ENCODE measurements at regions not wholly inside any gene's neighbourhood (a gene's known extent, or its start where the extent isn't known, plus 50 kb on each side); places are given as distances from the start of the nearest gene placed in this dataset.

DNA sequence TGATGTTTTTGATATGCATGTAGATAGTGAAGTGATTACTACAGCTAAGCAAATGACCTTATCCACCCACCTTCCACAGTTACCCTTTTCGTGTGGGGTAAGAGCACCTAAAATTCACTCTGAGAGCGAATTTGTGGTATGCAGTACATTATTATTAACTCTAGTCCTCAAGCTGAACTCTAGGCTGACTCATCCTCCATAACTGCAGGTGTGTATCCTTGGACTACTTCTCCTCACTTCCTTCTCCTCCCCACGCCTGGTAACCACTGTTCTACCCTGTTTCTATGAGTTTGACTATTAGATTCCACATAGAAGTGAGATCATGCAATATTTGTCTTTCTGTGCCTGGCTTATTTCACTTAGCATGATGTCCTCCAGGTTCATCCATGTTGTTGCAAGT lies 484.6 kb downstream of the GATA3 start:
- DNase-seq (ENCODE audit: low read depth in 2 of 2), result no peak

GRCh38 chr10:8543361-8544056 lies 489.0 kb downstream of the GATA3 start:
- no peak for DNase-seq (ENCODE audit: low read depth in 2 of 2)

DNA sequence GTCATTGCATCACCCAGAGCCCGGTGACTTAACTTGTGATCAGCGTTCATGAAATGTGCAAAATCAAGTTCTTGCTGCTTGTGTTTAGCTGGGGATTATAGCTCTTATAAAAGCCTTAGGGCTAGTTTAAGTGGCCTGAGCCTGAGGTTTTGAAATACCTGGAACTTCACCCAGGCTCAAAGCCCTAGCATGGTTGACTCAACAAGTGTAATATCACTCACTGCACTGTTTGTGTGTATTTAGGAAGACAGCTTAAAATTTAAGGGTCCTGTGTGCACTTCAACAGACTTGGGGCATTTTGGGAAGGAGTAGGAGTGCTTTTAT lies 489.5 kb downstream of the GATA3 start:
- DNase-seq (ENCODE audit: low read depth in 2 of 2), result no peak

DNA sequence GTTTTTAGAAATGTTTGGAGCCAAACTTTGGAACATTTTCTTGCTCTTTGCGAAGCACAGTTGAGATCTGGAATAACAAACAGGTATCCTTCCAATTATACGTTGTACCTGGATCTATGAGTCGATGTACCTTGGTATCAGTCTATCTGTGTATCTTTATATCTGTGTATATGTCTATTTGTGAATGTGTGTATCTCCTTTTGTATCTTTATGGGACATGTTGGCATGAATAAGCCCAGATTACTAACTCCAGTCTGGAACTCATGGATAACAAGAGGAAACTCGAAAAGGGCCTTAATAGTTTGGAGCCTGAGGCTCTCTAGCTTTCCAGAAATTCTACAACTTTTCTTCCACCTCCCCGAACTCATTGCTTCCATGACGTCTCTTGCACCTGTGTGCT lies 490.0 kb downstream of the GATA3 start:
- no peak for DNase-seq (ENCODE audit: low read depth in 2 of 2)

DNA sequence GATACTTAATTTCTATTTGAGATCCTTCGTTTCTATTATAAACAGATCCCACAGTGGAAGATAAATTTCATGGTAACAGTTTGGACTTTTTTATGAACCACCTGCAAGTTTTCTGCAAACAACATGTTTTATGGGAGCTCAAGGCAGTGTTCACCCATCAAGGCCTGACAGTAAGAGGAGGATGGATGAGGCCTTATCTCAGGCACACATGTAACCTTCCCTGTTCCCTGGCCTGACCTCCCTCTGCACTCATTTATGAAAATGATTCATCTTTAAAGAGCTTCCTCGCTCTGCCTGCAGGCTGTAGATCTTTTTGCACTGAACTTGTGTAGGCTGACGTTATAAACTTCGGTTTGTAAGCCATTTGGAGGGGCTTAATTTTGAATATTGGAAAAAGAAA lies 500.1 kb downstream of the GATA3 start:
- no peak for DNase-seq (ENCODE audit: low read depth in 2 of 2)

DNA sequence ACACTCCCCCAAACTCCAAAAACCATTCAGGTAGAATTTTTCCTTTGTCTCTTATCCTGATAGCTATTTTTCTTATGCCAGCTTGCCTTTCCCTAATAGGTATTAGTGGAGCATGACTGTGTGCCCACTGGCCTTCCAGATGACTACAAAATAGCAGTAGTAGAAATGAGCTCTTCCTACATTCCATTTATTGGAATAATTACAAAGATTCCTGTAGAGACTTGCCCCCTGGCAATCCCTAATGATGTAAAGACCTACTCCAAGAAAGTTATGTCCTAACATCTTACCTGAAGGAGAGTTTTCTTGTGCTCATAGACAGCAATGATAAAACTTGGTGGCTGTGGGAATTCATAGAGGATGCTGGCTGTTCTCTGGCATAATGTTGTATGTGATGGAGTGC lies 501.8 kb downstream of the GATA3 start:
- no peak for DNase-seq (ENCODE audit: low read depth in 2 of 2)

DNA sequence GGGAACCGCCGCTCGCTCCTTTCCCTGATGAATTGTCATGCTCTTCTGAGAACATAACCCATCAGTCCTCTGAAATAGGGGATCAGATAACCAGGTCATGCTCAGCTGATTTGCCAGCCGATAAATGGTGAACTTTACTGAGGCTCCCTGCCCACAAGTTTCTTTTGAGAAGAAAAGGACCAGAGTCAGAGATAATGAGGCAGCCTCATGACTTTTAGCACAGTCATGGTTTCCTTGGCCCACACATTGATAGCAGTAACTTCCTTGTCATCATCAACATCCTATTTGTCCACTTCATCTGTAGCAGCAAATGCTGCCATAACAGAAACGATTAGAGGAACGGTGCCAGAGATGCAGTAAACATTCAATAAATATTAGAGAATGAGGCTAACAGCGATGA lies 509.0 kb downstream of the GATA3 start:
- no peak for DNase-seq (ENCODE audit: low read depth in 2 of 2)

GRCh38 chr10:8566737-8567136 lies 512.2 kb downstream of the GATA3 start:
- DNase-seq (ENCODE audit: low read depth in 2 of 2), result no peak

GRCh38 chr10:8568401-8568800 lies 513.9 kb downstream of the GATA3 start:
- no peak for DNase-seq (ENCODE audit: low read depth in 2 of 2)

DNA sequence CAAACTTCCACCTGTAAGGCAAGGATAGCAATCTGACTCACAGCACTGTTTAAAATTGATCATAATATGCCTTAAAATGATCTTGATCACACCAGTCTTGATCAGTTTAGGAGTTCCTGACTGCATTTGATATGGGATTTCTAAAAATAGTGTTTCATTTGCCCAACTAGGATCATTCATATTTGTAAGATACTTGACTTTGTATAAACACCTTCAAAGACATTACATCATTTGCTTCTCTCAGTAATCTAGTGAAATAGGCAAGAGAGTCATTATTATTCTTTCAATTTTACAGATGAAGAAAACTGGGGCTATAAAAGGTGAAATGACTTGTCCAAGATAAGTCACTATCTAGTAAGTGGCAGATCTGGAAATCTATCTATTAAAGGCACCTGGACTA lies 521.1 kb downstream of the GATA3 start:
- DNase-seq (ENCODE audit: low read depth in 2 of 2), result no peak

GRCh38 chr10:8576281-8576680 lies 521.8 kb downstream of the GATA3 start:
- DNase-seq (ENCODE audit: low read depth in 2 of 2), result no peak

DNA sequence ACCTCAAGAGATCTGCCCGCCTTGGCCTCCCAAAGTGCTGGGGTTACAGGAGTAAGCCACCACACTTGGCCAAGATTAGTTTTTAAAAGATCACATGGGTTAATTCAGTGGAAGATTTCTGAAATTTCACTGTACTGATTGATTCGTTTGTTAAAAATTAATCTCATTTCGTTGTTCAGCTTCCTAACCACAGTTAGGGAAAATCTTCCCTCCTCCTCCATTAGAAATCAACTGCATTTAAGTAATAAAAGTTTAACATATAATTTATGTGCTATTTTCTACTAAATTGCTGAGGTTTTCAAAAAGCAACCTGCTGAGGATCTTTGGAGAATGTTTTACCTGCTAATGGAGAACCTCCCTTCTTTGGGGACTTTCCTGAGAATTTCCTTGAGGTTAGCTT lies 522.4 kb downstream of the GATA3 start:
- no peak for DNase-seq (ENCODE audit: low read depth in 2 of 2)

- no peak for DNase-seq (ENCODE audit: low read depth in 2 of 2)
These were observed 523.2 kb downstream of the GATA3 start for GRCh38 chr10:8577686-8578085.

GRCh38 chr10:8581521-8582225 lies 527.2 kb downstream of the GATA3 start:
- DNase-seq (ENCODE audit: low read depth in 2 of 2), result no peak

GRCh38 chr10:8583096-8583495 lies 528.6 kb downstream of the GATA3 start:
- no peak for DNase-seq (ENCODE audit: low read depth in 2 of 2)

DNA sequence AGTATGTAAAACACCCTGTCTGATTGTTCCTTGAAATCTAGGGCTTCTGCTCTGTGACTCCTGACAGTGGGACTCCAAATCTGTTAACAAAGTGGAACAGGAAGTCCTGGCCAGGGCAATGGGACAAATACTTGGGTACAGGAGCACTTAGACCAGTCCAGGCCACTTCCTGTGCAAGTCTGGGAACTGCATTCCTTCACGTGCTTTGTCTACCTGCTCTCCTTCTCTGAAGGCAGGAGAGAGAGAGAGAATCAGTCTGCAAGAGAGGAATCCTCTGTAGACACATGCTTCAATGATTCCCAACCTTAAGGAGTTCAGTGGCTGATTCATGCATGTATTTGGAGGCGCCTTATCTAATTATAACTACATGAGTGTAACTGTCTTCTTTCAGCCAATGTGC lies 530.2 kb downstream of the GATA3 start:
- DNase-seq (ENCODE audit: low read depth in 2 of 2), result no peak

DNA sequence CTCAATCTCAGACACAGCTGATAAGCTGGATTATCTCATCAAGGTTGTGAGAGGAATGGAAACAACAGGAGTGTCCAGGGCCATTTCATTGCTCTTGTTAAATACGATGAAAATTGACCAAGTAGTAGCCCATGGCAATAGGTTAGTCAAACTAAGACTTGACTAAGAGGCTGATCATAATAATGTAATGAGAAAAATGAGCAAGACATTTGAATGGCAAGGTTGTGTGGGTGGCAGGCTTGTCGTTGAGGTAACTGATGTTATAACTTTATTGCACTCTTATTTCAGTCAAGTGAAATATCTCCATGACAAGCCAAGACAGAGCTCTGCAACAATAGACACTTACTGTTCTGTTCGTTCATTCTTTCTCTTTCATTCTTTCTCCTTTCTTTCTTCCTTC lies 532.0 kb downstream of the GATA3 start:
- no peak for DNase-seq (ENCODE audit: low read depth in 2 of 2)

DNA sequence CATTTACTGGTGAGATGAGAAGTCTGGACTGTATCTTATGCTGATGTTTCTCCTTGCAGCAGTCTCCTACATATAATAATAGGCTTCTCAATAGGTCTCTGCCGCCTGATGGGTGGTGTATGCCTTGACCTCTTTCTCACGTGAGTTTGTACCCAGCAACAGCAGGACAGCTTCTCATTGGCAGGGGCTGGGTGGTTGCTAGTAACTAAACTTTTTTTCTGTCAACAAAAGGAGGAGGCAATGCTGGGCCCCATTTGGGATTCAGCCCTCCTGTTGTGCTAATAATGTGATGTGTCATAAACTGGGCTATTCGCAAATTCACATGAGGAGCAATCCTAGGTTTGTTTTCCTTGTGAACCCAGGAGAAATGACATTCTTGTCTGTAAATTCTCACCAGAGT lies 533.6 kb downstream of the GATA3 start:
- no peak for DNase-seq (ENCODE audit: low read depth in 2 of 2)

DNA sequence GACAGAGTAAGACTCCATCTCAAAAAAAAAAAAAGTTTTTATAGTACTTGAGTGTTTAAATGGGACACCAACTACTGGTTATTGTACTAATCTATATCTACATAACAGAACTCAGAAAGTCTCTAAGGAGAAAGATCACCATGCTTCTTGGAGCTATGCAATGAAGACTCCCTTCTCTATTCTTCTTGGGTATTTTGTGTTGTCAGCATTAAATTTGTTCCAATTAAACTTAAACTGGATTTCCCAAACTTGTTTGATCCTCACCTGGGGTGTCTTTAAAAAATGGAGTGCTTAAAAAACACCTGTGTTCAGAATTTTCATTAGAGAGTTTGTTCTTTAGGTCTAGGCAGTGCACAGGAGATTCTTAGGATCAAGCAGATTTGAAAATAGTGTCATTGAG lies 536.0 kb downstream of the GATA3 start:
- DNase-seq (ENCODE audit: low read depth in 2 of 2), result no peak

DNA sequence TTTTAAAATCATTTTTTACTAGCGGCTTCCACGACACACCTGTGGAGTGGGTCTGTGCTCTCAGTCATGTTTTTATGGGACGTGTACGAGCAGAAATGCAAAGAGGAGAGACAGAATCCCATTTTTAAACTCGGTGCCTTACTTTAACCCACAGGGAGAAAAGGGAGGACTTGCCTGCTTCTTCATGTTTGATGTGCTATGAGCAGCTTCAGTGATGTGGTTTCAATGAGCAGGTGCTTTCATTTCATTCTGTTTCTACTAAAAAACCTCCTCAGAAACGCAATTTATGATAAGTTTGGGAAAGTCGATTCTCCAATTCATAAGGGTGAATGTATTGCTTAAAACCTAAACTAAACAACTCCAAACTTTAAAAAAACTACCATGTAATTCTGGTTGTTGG lies 537.2 kb downstream of the GATA3 start:
- no peak for DNase-seq (ENCODE audit: low read depth in 2 of 2)

DNA sequence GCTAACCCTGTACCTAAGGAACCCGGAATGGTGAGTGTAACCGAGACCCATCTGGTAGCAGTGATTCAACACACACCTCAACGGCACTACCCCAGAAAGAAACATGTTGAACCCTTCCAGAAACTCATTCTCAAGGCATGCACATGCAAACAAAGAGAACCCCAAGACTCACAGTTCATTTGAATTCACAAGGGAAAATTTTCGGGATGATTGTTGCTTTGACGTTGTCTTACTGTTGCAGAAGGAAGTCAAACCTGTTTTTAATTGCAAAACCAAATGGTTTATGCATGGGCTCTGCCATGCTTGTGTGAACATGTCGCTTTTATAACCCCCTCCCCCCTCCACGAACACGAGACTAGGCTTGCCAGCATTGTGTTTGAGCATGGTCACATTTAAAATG lies 539.7 kb downstream of the GATA3 start:
- no peak for DNase-seq (ENCODE audit: low read depth in 2 of 2)

DNA sequence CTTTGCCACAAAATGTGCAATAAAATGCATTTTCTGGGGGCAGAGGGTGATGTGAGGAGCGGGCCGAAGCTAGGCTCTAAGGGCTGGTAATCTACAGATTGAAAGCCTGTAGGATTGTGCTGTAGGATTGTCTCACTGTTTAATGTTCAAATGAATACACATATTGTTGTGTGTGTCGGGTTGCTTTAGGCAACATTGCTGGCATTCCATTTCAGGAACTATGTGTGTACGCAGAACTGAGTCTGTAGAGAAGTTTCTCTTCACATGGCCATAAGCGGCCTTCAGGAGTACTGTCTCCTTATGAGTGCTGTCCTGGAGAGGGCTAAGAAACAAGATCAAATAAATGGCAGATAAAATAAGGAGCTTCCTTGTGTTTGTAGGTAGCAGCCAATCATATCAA lies 540.2 kb downstream of the GATA3 start:
- DNase-seq (ENCODE audit: low read depth in 2 of 2), result no peak

DNA sequence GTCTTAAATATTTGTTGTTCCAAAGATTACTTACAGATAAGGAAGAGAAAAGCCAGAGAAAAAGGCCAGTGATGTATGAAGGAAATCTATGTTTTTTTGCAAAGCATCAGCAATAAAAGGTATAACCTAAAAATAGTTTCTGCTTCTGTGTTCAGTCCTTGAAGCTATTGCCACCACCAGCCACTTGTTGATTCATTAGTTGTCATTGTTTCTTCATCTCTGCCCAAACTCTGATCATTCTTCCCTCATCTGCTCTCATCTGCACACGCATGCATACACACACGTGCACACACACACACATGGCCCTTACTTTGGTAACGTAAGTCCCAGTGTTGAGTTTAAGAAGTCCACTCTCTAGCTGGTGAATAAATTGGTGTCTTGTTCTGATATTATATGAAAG lies 540.7 kb downstream of the GATA3 start:
- DNase-seq (ENCODE audit: low read depth in 2 of 2), result no peak

DNA sequence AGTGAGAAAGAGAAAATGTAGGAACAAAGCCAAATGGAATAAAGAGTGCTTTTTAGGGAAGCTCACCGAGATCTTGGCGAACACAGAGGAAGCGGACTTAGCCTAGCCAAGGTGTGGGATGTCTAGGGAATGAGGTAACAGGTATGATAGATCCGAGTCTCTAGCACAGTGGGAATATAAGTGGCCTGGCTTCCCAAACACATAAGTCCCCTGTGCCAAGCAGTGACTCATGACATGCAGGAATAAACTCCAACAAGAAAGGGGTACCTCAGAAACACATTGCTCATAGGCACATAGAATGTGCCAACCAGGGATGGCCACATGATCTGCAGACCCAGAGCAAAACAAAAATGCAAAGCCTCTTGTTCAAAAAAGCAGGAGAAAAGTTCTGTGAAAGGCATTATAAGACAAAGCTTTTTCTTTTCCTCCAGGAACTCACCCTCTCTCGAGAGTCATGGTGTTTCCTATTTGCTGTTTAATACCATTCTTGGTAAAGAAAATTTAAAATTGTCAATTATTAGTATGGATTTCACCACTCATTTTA lies 542.5 kb downstream of the GATA3 start:
- no peak for DNase-seq (ENCODE audit: low read depth in 2 of 2)
